ENCODE measurements at regions not wholly inside any gene's neighbourhood (a gene's known extent, or its start where the extent isn't known, plus 50 kb on each side); places are given as distances from the start of the nearest gene placed in this dataset.
"Not testable (repeated sequence)": the region's sequence is repeated elsewhere in the genome, so short reads cannot be mapped to it uniquely, and the experiment has no call there.

GRCh38 chr1:228945885-228946284, 210.6 kb downstream of the RHOU start:
- DNase-seq: no peak

- DNase-seq: not testable (repeated sequence)
Measured at GRCh38 chr1:228949617-228950016, 214.3 kb downstream of the RHOU start.

GRCh38 chr1:228953207-228953606, 217.9 kb downstream of the RHOU start:
- DNase-seq: no peak

- DNase-seq: not testable (repeated sequence)
Measured at GRCh38 chr1:228953808-228954207, 218.5 kb downstream of the RHOU start.

- DNase-seq: no peak
Measured at GRCh38 chr1:228955691-228956090, 220.4 kb downstream of the RHOU start.

- no peak for DNase-seq
Measured at GRCh38 chr1:228956864-228957263, 221.6 kb downstream of the RHOU start.

GRCh38 chr1:228957535-228957934, 222.3 kb downstream of the RHOU start:
- no peak for DNase-seq

- DNase-seq: no peak
Measured at GRCh38 chr1:228958121-228958520, 222.8 kb downstream of the RHOU start.

GRCh38 chr1:228958741-228959140, 223.5 kb downstream of the RHOU start:
- no peak for DNase-seq

GRCh38 chr1:228960705-228961104, 225.4 kb downstream of the RHOU start:
- no peak for DNase-seq

- DNase-seq: no peak
Measured at GRCh38 chr1:228961511-228961910, 226.2 kb downstream of the RHOU start.

GRCh38 chr1:228963795-228964177, 228.5 kb downstream of the RHOU start:
- DNase-seq: no peak

- DNase-seq: no peak
Measured at GRCh38 chr1:228964178-228965089, 229.2 kb downstream of the RHOU start.

GRCh38 chr1:228968891-228969606, 233.8 kb downstream of the RHOU start:
- no peak for DNase-seq

- no peak for DNase-seq
Measured at GRCh38 chr1:228969953-228970800, 234.9 kb downstream of the RHOU start.

- DNase-seq: no peak
Measured at GRCh38 chr1:228972576-228972975, 237.3 kb downstream of the RHOU start.

- DNase-seq: no peak
Measured at GRCh38 chr1:228974273-228974672, 239.0 kb downstream of the RHOU start.

GRCh38 chr1:228975238-228975907, 240.1 kb downstream of the RHOU start:
- DNase-seq: no peak

- DNase-seq: no peak
Measured at GRCh38 chr1:228976316-228976715, 241.0 kb downstream of the RHOU start.

GRCh38 chr1:228977307-228977706, 242.0 kb downstream of the RHOU start:
- no peak for DNase-seq

- DNase-seq: no peak
Measured at GRCh38 chr1:228977741-228978140, 242.5 kb downstream of the RHOU start.

GRCh38 chr1:228978484-228979324, 243.4 kb downstream of the RHOU start:
- no peak for DNase-seq
